Suprapubic skin (tissue), 4 donors: ENCODE measurements at regions not wholly inside any gene's neighbourhood (a gene's known extent, or its start where the extent isn't known, plus 50 kb on each side); places are given as distances from the start of the nearest gene placed in this dataset.

Experiments used
- EP300 ChIP-seq: sonication (generic); formaldehyde crosslinking; IDR thresholded peaks from one replicate; pipeline ENCODE4 v1.6.1; 2017; ENCODE audit warnings: antibody characterized with exemption
- POLR2A ChIP-seq, 2 donors: fragments of 450-650 bp; IDR thresholded peaks; one replicate each; pipeline ENCODE4 v1.6.1; 2017; ENCODE audit warnings: antibody characterized with exemption in 2 of 2, mild to moderate bottlenecking in 2 of 2, moderate library complexity in 2 of 2
- POLR2AphosphoS5 ChIP-seq, 3 donors: sonication (generic); formaldehyde crosslinking; IDR thresholded peaks; one replicate each; pipeline ENCODE4 v1.6.1; 2017; ENCODE audit warnings: antibody characterized with exemption in 3 of 3
- TF ChIP-seq, protein P1 (sequence below), 2 donors: fragments of 200-600 bp in 1 of 2; fragments of 450-650 bp in 1 of 2; sonication (generic) in 1 of 2; IDR thresholded peaks; one replicate each; pipeline ENCODE4 v1.5.1; 2016 to 2019; ENCODE audit warnings: antibody characterized with exemption in 2 of 2, mild to moderate bottlenecking in 1 of 2, moderate library complexity in 1 of 2

DNA sequence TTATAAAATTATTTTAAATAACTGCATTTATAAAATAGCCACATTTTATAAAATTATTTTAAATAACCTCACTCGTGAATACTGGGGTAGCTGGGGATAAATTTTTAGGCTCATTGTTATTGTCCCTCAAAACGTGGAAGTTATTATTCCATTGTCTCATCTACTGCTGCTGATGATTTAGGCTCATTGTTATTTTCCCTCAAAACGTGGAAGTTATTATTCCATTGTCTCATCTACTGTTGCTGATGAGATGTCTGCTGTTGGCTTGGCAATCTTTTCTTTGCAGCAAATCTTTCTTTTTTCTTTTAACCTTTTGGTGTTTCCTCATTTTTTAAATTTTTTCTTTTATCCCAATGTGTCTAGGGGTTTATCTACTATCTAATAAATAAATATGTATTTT, 182.6 kb upstream of the PZP start:
- TF ChIP-seq EP300 (no peak), POLR2A (IDR thresholded peaks at IDR 0.05) (no peak), POLR2AphosphoS5 (IDR thresholded peaks at IDR 0.05) (no peak)
- TF ChIP-seq, protein P1, sequence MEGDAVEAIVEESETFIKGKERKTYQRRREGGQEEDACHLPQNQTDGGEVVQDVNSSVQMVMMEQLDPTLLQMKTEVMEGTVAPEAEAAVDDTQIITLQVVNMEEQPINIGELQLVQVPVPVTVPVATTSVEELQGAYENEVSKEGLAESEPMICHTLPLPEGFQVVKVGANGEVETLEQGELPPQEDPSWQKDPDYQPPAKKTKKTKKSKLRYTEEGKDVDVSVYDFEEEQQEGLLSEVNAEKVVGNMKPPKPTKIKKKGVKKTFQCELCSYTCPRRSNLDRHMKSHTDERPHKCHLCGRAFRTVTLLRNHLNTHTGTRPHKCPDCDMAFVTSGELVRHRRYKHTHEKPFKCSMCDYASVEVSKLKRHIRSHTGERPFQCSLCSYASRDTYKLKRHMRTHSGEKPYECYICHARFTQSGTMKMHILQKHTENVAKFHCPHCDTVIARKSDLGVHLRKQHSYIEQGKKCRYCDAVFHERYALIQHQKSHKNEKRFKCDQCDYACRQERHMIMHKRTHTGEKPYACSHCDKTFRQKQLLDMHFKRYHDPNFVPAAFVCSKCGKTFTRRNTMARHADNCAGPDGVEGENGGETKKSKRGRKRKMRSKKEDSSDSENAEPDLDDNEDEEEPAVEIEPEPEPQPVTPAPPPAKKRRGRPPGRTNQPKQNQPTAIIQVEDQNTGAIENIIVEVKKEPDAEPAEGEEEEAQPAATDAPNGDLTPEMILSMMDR (IDR thresholded peaks at IDR 0.05) = no peak
